NCI-H2107 treated with DMSO at 0.1 percent for 48 hours (cell line): ENCODE measurements at regions not wholly inside any gene's neighbourhood (a gene's known extent, or its start where the extent isn't known, plus 50 kb on each side); places are given as distances from the start of the nearest gene placed in this dataset.
"Not testable (repeated sequence)": the region's sequence is repeated elsewhere in the genome, so short reads cannot be mapped to it uniquely, and the experiment has no call there.

ENCODE experiments used
- DNase-seq: peaks from one replicate; lab custom pipeline; 2025; ENCODE audit not compliant: unreplicated experiment; lab: John Stamatoyannopoulos, UW

GRCh38 chr20:12068121-12068520 lies 150.4 kb downstream of the BTBD3 start:
- no peak for DNase-seq

- no peak for DNase-seq
These were observed 151.5 kb downstream of the BTBD3 start for GRCh38 chr20:12069181-12069580.

GRCh38 chr20:12072221-12072953 lies 154.7 kb downstream of the BTBD3 start:
- DNase-seq, result no peak

- DNase-seq, result no peak
These were observed 155.2 kb downstream of the BTBD3 start for GRCh38 chr20:12072954-12073264.

GRCh38 chr20:12074111-12074655 lies 156.5 kb downstream of the BTBD3 start:
- DNase-seq, result no peak

- no peak for DNase-seq
These were observed 158.5 kb downstream of the BTBD3 start for GRCh38 chr20:12076200-12076599.

GRCh38 chr20:12077875-12078274 lies 160.2 kb downstream of the BTBD3 start:
- DNase-seq, result no peak

- no peak for DNase-seq
These were observed 161.8 kb downstream of the BTBD3 start for GRCh38 chr20:12079490-12079889.

GRCh38 chr20:12083269-12083668 lies 165.6 kb downstream of the BTBD3 start:
- no peak for DNase-seq

- DNase-seq, result no peak
These were observed 166.8 kb downstream of the BTBD3 start for GRCh38 chr20:12084482-12084881.

GRCh38 chr20:12086359-12086758 lies 168.7 kb downstream of the BTBD3 start:
- DNase-seq, result no peak

- no peak for DNase-seq
These were observed 173.2 kb downstream of the BTBD3 start for GRCh38 chr20:12090920-12091319.

- no peak for DNase-seq
These were observed 175.5 kb downstream of the BTBD3 start for GRCh38 chr20:12093057-12093796.

- not testable (repeated sequence) for DNase-seq
These were observed 176.1 kb downstream of the BTBD3 start for GRCh38 chr20:12093797-12094190.

GRCh38 chr20:12095180-12095920 lies 177.7 kb downstream of the BTBD3 start:
- DNase-seq, result no peak

GRCh38 chr20:12098421-12098820 lies 180.7 kb downstream of the BTBD3 start:
- DNase-seq, result no peak

GRCh38 chr20:12108846-12109245 lies 191.2 kb downstream of the BTBD3 start:
- no peak for DNase-seq

GRCh38 chr20:12110274-12110673 lies 192.6 kb downstream of the BTBD3 start:
- no peak for DNase-seq

GRCh38 chr20:12110711-12111110 lies 193.0 kb downstream of the BTBD3 start:
- no peak for DNase-seq

- no peak for DNase-seq
These were observed 193.9 kb downstream of the BTBD3 start for GRCh38 chr20:12111431-12112088.

GRCh38 chr20:12112089-12112474 lies 194.4 kb downstream of the BTBD3 start:
- no peak for DNase-seq
